T47D (cell line): ENCODE measurements at regions not wholly inside any gene's neighbourhood (a gene's known extent, or its start where the extent isn't known, plus 50 kb on each side); places are given as distances from the start of the nearest gene placed in this dataset.

Experiments used
- DNase-seq, 2 experiments: peaks; one replicate each; pipeline versions ENCODE4 v3.0.0 to v3.0.0-alpha.2; 2011 to 2012; ENCODE audit warnings: low read depth in 1 of 2, low spot score in 1 of 2
- JUND ChIP-seq: IDR thresholded peaks from 2 replicates; pipeline ENCODE4 v1.6.1; 2012; ENCODE audit warnings: low read depth
- in situ Hi-C: cut with HindIII; loops from 2 replicates; pipeline ENCODE4 v1.10.0; 2016; ENCODE audit warnings: low sequenced_read_pairs, low pct_unique_long_range_greater_than_20kb

- in situ Hi-C loops: no loop called here
- no peak for DNase-seq
- TF ChIP-seq JUND: no peak
Observed at GRCh38 chr13:22243469-22244163, 572.7 kb downstream of the FGF9 start.

- in situ Hi-C loops: no loop called here
- DNase-seq: no peak
- TF ChIP-seq JUND: no peak
Observed at GRCh38 chr13:22252281-22252830, 581.5 kb downstream of the FGF9 start.

- in situ Hi-C loops: no loop called here
- no peak for DNase-seq
- no peak for TF ChIP-seq JUND
Observed at GRCh38 chr13:22253107-22253506, 582.2 kb downstream of the FGF9 start.

DNA sequence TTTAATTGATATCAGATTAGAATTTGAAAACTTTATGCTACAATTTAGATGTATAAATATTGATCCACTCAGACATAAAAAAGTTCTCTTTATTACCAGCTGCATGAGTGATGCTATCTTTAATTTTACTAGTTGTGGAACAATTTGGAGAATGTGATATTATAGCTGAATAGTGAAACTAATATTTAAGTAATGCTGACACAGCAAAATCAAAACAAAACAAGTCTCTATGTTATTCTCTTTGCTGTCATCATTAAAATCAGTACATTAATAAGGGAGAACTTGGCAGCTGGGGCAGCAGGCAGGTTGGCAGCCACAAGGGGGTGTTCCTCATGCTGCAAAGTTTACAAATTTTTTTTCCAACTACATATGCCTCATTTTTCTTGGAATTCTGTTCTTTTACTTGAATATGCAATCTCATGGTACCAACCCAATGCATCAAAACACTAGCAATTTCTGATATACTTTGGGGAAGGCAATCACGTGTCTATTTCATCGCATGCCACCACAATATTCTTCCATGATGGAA lies 585.3 kb downstream of the FGF9 start:
- DNase-seq: no peak
- in situ Hi-C loops: no loop called here
- no peak for TF ChIP-seq JUND

DNA sequence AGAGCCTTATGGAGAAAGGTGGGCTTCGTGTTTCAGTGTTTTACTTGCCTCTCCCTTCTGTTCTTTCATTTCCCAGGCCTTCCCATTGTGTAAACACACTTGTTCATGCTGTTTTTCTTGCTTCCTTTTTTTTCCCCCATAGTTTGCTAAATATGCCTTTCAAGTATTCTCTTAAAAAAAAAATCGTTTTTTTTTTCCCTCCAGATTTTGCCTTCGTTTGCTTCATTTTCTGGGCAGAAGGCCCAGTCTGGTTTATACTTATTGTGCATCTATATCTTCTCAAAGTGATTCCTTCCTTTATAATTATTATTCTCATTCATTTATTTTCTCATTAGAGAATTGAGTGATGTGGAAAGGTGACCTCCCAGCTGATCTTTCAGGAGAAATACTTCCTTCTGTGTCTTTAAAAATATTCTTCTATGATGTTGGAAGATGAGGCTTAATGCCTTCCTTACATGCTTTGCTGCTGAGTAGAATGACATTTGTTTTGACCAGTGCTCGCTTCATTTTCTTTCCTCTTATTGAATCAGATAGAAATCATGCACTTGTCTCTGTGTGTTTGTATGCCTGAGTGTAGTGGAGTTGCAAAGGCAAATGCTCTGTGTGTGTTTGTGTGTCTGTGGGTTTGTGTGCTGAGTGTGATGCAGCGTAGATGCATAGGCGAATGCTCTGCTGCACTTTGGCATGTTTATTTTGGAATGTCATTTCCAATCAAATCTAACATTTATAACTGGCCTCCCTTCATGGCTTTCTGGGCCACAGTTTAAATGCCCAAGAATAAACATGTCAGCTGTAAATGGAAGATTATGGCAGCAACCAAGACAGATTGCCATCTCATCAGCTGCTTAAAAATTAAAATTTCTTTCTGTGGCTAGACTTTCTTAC lies 591.4 kb downstream of the FGF9 start:
- in situ Hi-C loops: no loop called here
- DNase-seq: no peak
- TF ChIP-seq JUND: no peak

GRCh38 chr13:22263185-22263584 lies 592.3 kb downstream of the FGF9 start:
- DNase-seq: no peak
- in situ Hi-C loops: no loop called here
- TF ChIP-seq JUND: no peak

DNA sequence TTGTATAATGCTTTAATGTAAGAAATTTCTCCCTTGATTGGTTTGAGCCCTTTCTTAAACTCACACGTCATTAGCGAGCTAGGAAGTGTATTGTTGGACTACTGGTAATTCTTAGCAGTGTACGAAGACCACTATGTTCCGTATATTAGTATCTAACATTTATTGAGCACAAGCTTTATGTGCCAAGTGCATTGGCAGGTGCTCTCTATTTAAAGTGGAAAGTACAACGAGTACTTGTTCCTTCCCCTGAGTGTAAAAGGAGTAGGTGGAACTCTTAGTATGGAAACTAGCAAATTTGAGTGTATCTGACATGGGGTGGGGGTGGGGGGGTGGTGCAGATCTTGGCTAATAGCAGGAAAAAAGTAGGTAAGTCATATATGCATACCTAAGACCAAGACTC lies 594.7 kb downstream of the FGF9 start:
- in situ Hi-C loops: no loop called here
- no peak for DNase-seq
- no peak for TF ChIP-seq JUND

DNA sequence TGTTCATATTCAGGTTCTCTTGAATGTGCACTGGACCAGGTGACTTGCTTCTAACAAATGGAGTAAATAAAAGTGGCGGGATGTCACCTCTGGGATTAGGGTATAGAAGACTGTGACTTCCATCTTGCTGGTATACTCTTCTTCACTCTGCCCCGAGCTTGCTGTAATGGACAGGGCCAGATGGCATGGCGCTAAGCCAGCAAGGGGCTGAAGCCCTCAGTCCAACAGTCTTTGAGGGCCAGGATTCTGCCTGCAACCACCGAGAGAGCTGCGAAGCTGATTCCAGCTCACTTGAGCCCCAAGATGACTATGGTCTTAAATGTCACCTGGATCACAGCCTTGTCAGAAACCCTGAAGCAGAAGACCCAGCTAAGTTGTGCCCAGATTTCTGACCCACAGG lies 600.0 kb downstream of the FGF9 start:
- no peak for TF ChIP-seq JUND
- in situ Hi-C loops: no loop called here
- no peak for DNase-seq

DNA sequence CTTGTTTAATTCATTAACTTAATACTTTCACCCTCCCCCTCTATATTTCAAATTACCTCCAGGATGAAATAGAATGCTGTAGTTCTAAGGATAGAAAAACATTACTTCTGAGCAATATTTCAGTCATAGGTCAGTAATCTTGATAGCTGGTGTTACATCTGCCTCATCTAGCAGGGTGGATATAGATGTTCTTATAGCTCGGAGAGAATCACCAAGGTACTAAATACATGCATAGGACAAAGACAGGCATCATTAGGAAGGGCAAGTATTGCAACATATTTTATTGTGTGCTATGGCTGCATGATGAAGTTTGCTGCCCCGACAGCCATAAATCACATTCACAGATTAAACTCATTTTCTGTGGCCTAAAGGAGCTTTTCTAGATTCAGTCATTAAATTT lies 601.0 kb downstream of the FGF9 start:
- DNase-seq: no peak
- in situ Hi-C loops: no loop called here
- no peak for TF ChIP-seq JUND

DNA sequence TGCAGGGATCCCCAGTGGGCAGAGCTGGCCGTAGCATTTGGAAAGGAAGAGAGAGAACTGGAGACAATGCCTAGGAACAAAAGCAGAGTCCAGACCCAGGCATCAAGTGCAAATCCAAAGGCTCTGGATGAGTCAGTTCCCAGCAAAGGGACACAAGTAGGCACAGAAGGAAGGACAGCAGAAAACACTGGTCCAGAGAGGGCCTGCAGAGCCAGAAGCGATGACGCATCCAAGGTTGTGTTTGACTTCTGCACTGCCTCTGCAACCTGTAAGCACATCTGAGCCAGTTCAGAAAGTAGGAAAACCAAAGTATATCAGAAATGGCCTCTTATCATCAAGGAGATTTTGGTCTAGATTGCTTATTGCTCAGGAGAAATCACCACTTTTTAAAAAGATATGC lies 604.5 kb downstream of the FGF9 start:
- no peak for TF ChIP-seq JUND
- DNase-seq: no peak
- in situ Hi-C loops: no loop called here

DNA sequence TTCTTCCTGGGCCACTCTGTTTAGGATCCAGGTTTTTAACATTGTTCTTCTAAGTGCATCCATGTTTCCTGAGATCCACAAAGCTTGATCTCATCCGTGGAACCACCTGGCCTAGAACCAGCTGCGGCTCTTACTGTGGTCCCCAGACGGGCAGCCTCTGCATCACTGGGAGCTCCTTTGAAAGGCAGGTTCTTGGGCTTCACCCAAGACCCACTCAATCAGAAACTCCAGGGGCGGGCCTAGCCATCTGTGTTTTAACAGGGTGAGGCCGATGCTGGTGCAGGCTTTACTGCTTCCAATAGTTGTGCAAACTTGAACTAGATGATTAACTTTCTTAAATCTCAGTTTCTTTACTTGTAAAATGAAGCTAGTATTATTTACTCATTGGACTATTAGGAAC lies 605.7 kb downstream of the FGF9 start:
- in situ Hi-C loops: no loop called here
- no peak for TF ChIP-seq JUND
- DNase-seq: no peak

DNA sequence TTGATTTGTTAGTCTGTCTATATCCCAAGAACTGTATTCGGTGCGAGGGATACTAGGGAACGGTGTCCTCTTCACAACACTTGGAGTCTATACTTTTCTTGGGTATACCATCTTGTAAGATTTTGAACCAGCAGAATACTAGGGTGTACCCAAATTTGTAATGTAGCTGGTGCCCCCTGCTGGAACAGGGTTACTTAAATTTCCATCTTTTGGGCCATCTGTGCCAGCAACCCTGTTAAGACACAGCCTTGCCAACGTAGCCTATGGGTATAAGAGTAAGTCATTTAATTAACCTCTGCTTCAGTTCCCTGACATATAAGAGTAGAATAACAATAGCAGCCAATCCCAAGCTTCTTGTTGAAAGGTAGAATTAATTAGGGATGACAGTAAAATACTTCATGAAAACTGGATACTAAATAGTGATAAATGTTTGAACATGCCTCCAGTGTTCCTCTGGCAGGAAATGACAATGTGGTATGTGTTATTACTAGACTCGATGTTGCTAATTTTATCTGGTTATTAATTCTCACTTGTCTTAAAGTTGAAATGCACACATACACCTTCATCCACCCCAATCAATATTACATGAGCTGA lies 607.6 kb downstream of the FGF9 start:
- DNase-seq: peak in 1 of 2 experiments; percentile 67
- in situ Hi-C loops: no loop called here
- TF ChIP-seq JUND: no peak
